ENCODE measurements at regions not wholly inside any gene's neighbourhood (a gene's known extent, or its start where the extent isn't known, plus 50 kb on each side); places are given as distances from the start of the nearest gene placed in this dataset.

- Histone ChIP-seq H3K4me2 (no peak overlapping the region), H3K27me3 (no peaks in the 10 kb centered on the region), H3K4me1 (ENCODE audit: insufficient read depth) (no peaks in the 10 kb centered on the region), H3K4me3 (no peak overlapping the region), H3K27ac (no peak overlapping the region), H2AFZ (no peak overlapping the region), H3K9me3 (ENCODE audit: low read depth) (no peaks in the 10 kb centered on the region), H3K79me2 (no peaks in the 10 kb centered on the region), H3K36me3 (replicated peaks; ENCODE audit: insufficient read depth, low read depth) (no peaks in the 10 kb centered on the region), H4K20me1 (ENCODE audit: insufficient read depth, poor library complexity, severe bottlenecking) (no peaks in the 10 kb centered on the region), H3K9me2 (replicated peaks; ENCODE audit: insufficient read depth) (no peaks in the 10 kb centered on the region)
- DNase-seq (ENCODE audit: low spot score) = no peak
- WGBS (ENCODE audit: low lambda C conversion rate, missing lambda C conversion rate) = 96% methylated on average over 6 of the region's 6 CpGs
- TF ChIP-seq CTCF (IDR thresholded peaks at IDR 0.05; ENCODE audit: poor library complexity) (no peak), EZH2 (IDR thresholded peaks at IDR 0.05; ENCODE audit: borderline replicate concordance) (no peak), EZH2phosphoT487 (IDR thresholded peaks at IDR 0.05; ENCODE audit: low read depth, severe bottlenecking, unreplicated experiment) (no peak)
Measured at GRCh38 chr14:100469632-100470522, 117.3 kb downstream of the BEGAIN start.

GRCh38 chr14:100470523-100470897, 116.7 kb downstream of the BEGAIN start:
- H3K27ac ChIP-seq = no peak overlapping the region
- DNase-seq (ENCODE audit: low spot score) = no peak
- no peaks in the 10 kb centered on the region for H3K9me2 ChIP-seq (replicated peaks; ENCODE audit: insufficient read depth)
- no peaks in the 10 kb centered on the region for H4K20me1 ChIP-seq (ENCODE audit: insufficient read depth, poor library complexity, severe bottlenecking)
- H3K4me3 ChIP-seq = no peak overlapping the region
- no peaks in the 10 kb centered on the region for H3K9me3 ChIP-seq (ENCODE audit: low read depth)
- no peaks in the 10 kb centered on the region for H3K4me1 ChIP-seq (ENCODE audit: insufficient read depth)
- no peaks in the 10 kb centered on the region for H3K79me2 ChIP-seq
- no peak overlapping the region for H2AFZ ChIP-seq
- H3K4me2 ChIP-seq = no peak overlapping the region
- no peaks in the 10 kb centered on the region for H3K27me3 ChIP-seq
- H3K36me3 ChIP-seq (replicated peaks; ENCODE audit: insufficient read depth, low read depth) = no peaks in the 10 kb centered on the region
- no peak for TF ChIP-seq EZH2phosphoT487 (IDR thresholded peaks at IDR 0.05; ENCODE audit: low read depth, severe bottlenecking, unreplicated experiment)
- no peak for TF ChIP-seq EZH2 (IDR thresholded peaks at IDR 0.05; ENCODE audit: borderline replicate concordance)
- TF ChIP-seq CTCF (IDR thresholded peaks at IDR 0.05; ENCODE audit: poor library complexity) = no peak
- 97% methylated on average over 2 of the region's 2 CpGs for WGBS (ENCODE audit: low lambda C conversion rate, missing lambda C conversion rate)

- no peaks in the 10 kb centered on the region for H3K27me3 ChIP-seq
- DNase-seq (ENCODE audit: low spot score) = no peak
- no peak overlapping the region for H3K4me3 ChIP-seq
- H3K9me2 ChIP-seq (replicated peaks; ENCODE audit: insufficient read depth) = no peaks in the 10 kb centered on the region
- no peaks in the 10 kb centered on the region for H4K20me1 ChIP-seq (ENCODE audit: insufficient read depth, poor library complexity, severe bottlenecking)
- H2AFZ ChIP-seq = no peak overlapping the region
- no peaks in the 10 kb centered on the region for H3K9me3 ChIP-seq (ENCODE audit: low read depth)
- TF ChIP-seq EZH2 (IDR thresholded peaks at IDR 0.05; ENCODE audit: borderline replicate concordance) (no peak), CTCF (IDR thresholded peaks at IDR 0.05; ENCODE audit: poor library complexity) (no peak), EZH2phosphoT487 (IDR thresholded peaks at IDR 0.05; ENCODE audit: low read depth, severe bottlenecking, unreplicated experiment) (no peak)
- H3K36me3 ChIP-seq (replicated peaks; ENCODE audit: insufficient read depth, low read depth) = no peaks in the 10 kb centered on the region
- no peak overlapping the region for H3K4me2 ChIP-seq
- H3K79me2 ChIP-seq = no peaks in the 10 kb centered on the region
- WGBS (ENCODE audit: low lambda C conversion rate, missing lambda C conversion rate) = 88% methylated on average over 16 of the region's 16 CpGs
- H3K4me1 ChIP-seq (ENCODE audit: insufficient read depth) = peaks cover 4% of the 10 kb centered on the region
- no peak overlapping the region for H3K27ac ChIP-seq
Measured at GRCh38 chr14:100471441-100472093, 115.7 kb downstream of the BEGAIN start.

All from hepatocyte (in vitro differentiated cells).